OCI-LY3 (cell line): ENCODE measurements at regions not wholly inside any gene's neighbourhood (a gene's known extent, or its start where the extent isn't known, plus 50 kb on each side); places are given as distances from the start of the nearest gene placed in this dataset.

ENCODE experiments used
- H2AFZ ChIP-seq: fragments of 200-600, 300-600 bp; shearing (Covaris generic); 2 replicates; pipeline ENCODE4 v1.6.0; 2014; ENCODE audit warnings: antibody characterized with exemption, low read depth, low read length
- H3K27ac ChIP-seq: fragments of 200-600, 300-600 bp; sonication (generic); 2 replicates; pipeline ENCODE4 v1.5.1; 2014; ENCODE audit warnings: mild to moderate bottlenecking, low read length, moderate library complexity, mixed read lengths
- H3K27me3 ChIP-seq: fragments of 200-600, 300-600 bp; sonication (generic); 2 replicates; pipeline ENCODE4 v1.6.1; 2014; ENCODE audit warnings: low read depth, low read length, mixed read lengths
- H3K36me3 ChIP-seq: fragments of 200-600, 300-600 bp; sonication (generic); replicated peaks from 2 replicates; pipeline ENCODE3; 2014; ENCODE audit warnings: low read depth, low read length, mixed read lengths
- H3K4me1 ChIP-seq: fragments of 300-600, 200-600 bp; sonication (generic); 2 replicates; pipeline ENCODE4 v1.6.1; 2014; ENCODE audit warnings: low read length, mixed read lengths
- H3K4me2 ChIP-seq: fragments of 200-600, 300-600 bp; sonication (generic); 2 replicates; pipeline ENCODE4 v1.6.1; 2014; ENCODE audit warnings: low read length, mixed read lengths
- H3K4me3 ChIP-seq: fragments of 300-600, 200-600 bp; sonication (generic); 2 replicates; pipeline ENCODE4 v1.5.1; 2014; ENCODE audit warnings: antibody characterized with exemption, mild to moderate bottlenecking, low read length, moderate library complexity
- H3K79me2 ChIP-seq: fragments of 300-600, 200-600 bp; shearing (Covaris generic); 2 replicates; pipeline ENCODE4 v1.6.1; 2014; ENCODE audit warnings: mild to moderate bottlenecking, low read length, mixed read lengths
- H3K9ac ChIP-seq: fragments of 300-600, 200-600 bp; shearing (Covaris generic); 2 replicates; pipeline ENCODE4 v1.6.0; 2014; ENCODE audit warnings: mild to moderate bottlenecking, low read length, moderate library complexity
- H3K9me3 ChIP-seq: fragments of 200-600, 300-600 bp; shearing (Covaris generic); 2 replicates; pipeline ENCODE4 v1.6.1; 2014; ENCODE audit warnings: low read length, mixed read lengths; ENCODE audit not compliant: insufficient read depth
- H4K20me1 ChIP-seq: fragments of 200-600, 300-600 bp; sonication (generic); 2 replicates; pipeline ENCODE4 v1.6.1; 2016; ENCODE audit warnings: low read length, mixed read lengths; ENCODE audit not compliant: insufficient read depth
- EZH2phosphoT487 ChIP-seq: fragments of 200-600 bp; shearing (Covaris generic); IDR thresholded peaks from 2 replicates; pipeline ENCODE4 v1.6.1; 2018; ENCODE audit warnings: antibody characterized with exemption, mixed run types, low read depth
- TF ChIP-seq, protein P1 (sequence below): fragments of 200-600, 300-600 bp; sonication (generic); IDR thresholded peaks from 2 replicates; pipeline ENCODE4 v1.5.1; 2014; ENCODE audit warnings: antibody characterized with exemption, low read length, low read depth

GRCh38 chr1:8147956-8148355 lies 121.8 kb upstream of the ERRFI1 start:
- no peak for TF ChIP-seq EZH2phosphoT487
- TF ChIP-seq, protein P1, sequence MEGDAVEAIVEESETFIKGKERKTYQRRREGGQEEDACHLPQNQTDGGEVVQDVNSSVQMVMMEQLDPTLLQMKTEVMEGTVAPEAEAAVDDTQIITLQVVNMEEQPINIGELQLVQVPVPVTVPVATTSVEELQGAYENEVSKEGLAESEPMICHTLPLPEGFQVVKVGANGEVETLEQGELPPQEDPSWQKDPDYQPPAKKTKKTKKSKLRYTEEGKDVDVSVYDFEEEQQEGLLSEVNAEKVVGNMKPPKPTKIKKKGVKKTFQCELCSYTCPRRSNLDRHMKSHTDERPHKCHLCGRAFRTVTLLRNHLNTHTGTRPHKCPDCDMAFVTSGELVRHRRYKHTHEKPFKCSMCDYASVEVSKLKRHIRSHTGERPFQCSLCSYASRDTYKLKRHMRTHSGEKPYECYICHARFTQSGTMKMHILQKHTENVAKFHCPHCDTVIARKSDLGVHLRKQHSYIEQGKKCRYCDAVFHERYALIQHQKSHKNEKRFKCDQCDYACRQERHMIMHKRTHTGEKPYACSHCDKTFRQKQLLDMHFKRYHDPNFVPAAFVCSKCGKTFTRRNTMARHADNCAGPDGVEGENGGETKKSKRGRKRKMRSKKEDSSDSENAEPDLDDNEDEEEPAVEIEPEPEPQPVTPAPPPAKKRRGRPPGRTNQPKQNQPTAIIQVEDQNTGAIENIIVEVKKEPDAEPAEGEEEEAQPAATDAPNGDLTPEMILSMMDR = no peak
- H3K4me3 ChIP-seq = no peak overlapping the region
- no peak overlapping the region for H3K4me2 ChIP-seq
- no peaks in the 10 kb centered on the region for H3K27me3 ChIP-seq
- no peak overlapping the region for H3K9ac ChIP-seq
- H3K4me1 ChIP-seq = no peaks in the 10 kb centered on the region
- H3K36me3 ChIP-seq = no peaks in the 10 kb centered on the region
- H3K79me2 ChIP-seq = no peaks in the 10 kb centered on the region
- no peak overlapping the region for H3K27ac ChIP-seq
- H4K20me1 ChIP-seq = no peaks in the 10 kb centered on the region
- H3K9me3 ChIP-seq = no peaks in the 10 kb centered on the region
- H2AFZ ChIP-seq = no peak overlapping the region

- H4K20me1 ChIP-seq = no peaks in the 10 kb centered on the region
These were observed 120.2 kb upstream of the ERRFI1 start for GRCh38 chr1:8146257-8146855.

DNA sequence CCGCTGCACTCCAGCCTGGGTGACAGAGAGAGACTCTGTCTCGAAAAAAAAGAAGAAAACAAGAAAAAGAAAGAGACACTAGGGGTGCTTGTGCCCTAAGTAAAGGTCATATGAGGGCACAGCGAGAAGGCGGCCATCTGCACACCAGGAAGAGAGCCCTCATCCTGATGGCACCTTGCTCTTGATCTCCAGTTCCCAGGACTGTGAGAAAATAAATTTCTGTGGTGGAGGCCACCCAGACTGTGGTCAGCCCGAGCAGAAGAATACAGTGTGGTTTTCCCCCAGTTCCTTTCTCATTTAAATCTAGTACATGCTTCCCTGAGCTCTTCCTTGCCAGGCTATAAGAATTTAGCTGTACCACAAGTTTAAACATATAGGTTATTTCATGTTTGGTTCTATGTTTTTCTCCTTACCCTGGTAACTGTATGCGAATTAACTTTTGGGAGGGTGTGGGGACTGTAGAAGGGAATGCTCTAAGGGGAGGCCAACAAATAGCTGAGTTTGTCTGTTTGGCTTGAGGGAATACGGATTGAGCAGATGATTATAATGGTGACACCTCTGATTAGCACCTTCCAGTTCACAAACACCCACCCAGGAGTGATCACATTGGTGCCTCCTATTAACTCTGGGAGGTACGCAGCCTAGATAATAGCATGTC lies 119.6 kb upstream of the ERRFI1 start:
- Histone ChIP-seq H3K27ac (no peak overlapping the region), H3K4me1 (0 out of 2 replicates have a peak, but pooled peaks cover 3% of the 10 kb centered on the region), H3K4me3 (no peak overlapping the region), H3K9ac (no peak overlapping the region), H3K27me3 (no peaks in the 10 kb centered on the region), H3K9me3 (no peaks in the 10 kb centered on the region), H3K36me3 (no peaks in the 10 kb centered on the region), H2AFZ (no peak overlapping the region), H3K4me2 (no peak overlapping the region), H4K20me1 (no peaks in the 10 kb centered on the region), H3K79me2 (no peaks in the 10 kb centered on the region)
- TF ChIP-seq, protein P1 = no peak
- TF ChIP-seq EZH2phosphoT487 = no peak

More at GRCh38 chr1:8146257-8146855, 120.2 kb upstream of the ERRFI1 start:
- H3K4me2 ChIP-seq = no peak overlapping the region
- no peak overlapping the region for H3K4me3 ChIP-seq
- H2AFZ ChIP-seq = no peak overlapping the region
- no peaks in the 10 kb centered on the region for H3K36me3 ChIP-seq
- H3K4me1 ChIP-seq = 0 out of 2 replicates have a peak, but pooled peaks cover 3% of the 10 kb centered on the region
- TF ChIP-seq EZH2phosphoT487 = no peak
- TF ChIP-seq, protein P1 = no peak
- H3K27ac ChIP-seq = no peak overlapping the region
- no peaks in the 10 kb centered on the region for H3K27me3 ChIP-seq
- H3K9ac ChIP-seq = no peak overlapping the region
- no peaks in the 10 kb centered on the region for H3K9me3 ChIP-seq
- no peaks in the 10 kb centered on the region for H3K79me2 ChIP-seq

- Histone ChIP-seq H3K4me1 (0 out of 2 replicates have a peak, but pooled peaks cover 3% of the 10 kb centered on the region), H3K4me2 (no peak overlapping the region), H2AFZ (no peak overlapping the region), H4K20me1 (no peaks in the 10 kb centered on the region), H3K9me3 (no peaks in the 10 kb centered on the region), H3K9ac (no peak overlapping the region), H3K36me3 (no peaks in the 10 kb centered on the region), H3K4me3 (no peak overlapping the region), H3K79me2 (no peaks in the 10 kb centered on the region), H3K27ac (no peak overlapping the region), H3K27me3 (no peaks in the 10 kb centered on the region)
- TF ChIP-seq, protein P1 = no peak
- TF ChIP-seq EZH2phosphoT487 = no peak
These were observed 118.2 kb upstream of the ERRFI1 start for GRCh38 chr1:8144323-8144722.
